ENCODE measurements at regions not wholly inside any gene's neighbourhood (a gene's known extent, or its start where the extent isn't known, plus 50 kb on each side); places are given as distances from the start of the nearest gene placed in this dataset.
"Not testable (repeated sequence)": the region's sequence is repeated elsewhere in the genome, so short reads cannot be mapped to it uniquely, and the experiment has no call there.

DNA sequence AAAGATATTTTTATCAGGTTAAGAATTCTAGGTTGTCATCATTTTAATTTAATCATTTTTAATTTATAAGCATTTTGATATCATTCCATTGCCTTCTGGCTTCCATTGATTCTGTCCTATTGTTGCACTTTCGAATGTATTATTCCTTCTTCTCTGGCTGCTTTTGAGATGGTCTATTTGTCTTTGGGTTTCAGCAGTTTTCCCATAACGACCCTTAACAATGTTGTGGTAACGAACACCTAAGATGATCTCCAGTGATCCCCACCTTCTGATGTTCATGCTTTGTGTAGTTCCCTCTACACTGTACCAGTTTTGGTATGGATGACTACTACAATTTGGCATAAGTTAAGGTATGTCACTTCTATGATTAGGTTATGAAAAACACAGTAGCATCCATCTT, 59.9 kb downstream of the MINAR1 start:
- H3K9me3 Mint-ChIP-seq = peaks cover 8% of the 10 kb centered on the region
- peaks cover 32% of the 10 kb centered on the region for H3K27me3 Mint-ChIP-seq
- H3K27ac Mint-ChIP-seq = no peak overlapping the region
- no peaks in the 10 kb centered on the region for H3K4me1 Mint-ChIP-seq
- no peak for DNase-seq
- H3K4me3 Mint-ChIP-seq = no peak overlapping the region
- no peaks in the 10 kb centered on the region for H3K36me3 Mint-ChIP-seq

- H3K27me3 Mint-ChIP-seq = peaks cover 34% of the 10 kb centered on the region
- H3K4me3 Mint-ChIP-seq = no peak overlapping the region
- H3K9me3 Mint-ChIP-seq = peaks cover 8% of the 10 kb centered on the region
- no peak for DNase-seq
- no peaks in the 10 kb centered on the region for H3K4me1 Mint-ChIP-seq
- H3K36me3 Mint-ChIP-seq = no peaks in the 10 kb centered on the region
- no peak overlapping the region for H3K27ac Mint-ChIP-seq
Measured at GRCh38 chr15:79494384-79494909, 62.3 kb downstream of the MINAR1 start.

DNA sequence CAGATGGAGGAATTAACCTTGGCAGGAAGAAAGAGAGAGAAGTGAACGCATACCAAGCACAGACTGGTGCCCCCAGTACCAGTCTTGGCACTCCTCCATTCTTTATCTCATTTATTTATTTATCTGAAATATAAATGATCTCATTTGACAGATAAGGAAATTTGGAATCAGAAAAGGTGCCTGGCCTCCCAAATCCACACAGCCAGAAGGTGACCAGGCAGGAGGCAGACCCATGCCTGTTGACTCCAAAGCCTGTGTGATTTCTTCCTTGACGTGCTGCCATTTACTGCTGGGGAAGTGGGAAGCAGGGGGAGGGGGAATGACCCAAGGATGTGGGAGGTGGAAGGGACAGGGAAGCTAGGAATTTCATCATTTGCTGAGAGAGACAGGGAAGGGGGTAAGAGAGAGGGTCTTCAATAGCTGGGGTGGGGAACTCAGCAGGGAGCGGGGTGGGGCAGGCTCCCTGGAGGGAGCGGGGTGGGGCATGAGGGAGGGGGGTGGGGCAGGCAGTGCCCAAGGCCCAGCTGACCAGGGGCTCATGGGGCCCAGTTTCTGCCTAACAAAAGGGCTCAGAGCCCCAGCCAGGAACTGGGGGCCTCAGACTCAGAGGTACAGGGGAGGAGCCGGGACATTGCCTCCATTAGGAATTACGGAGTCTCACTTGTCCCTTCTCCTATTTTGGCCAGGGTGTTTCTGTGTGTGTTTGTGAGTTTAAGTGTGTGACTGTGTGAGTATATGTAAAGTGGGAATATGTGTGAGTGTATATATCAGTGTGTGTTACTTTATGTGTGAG, 63.0 kb downstream of the MINAR1 start:
- H3K9me3 Mint-ChIP-seq = peaks cover 8% of the 10 kb centered on the region
- no peak overlapping the region for H3K4me3 Mint-ChIP-seq
- no peak overlapping the region for H3K27ac Mint-ChIP-seq
- H3K36me3 Mint-ChIP-seq = no peaks in the 10 kb centered on the region
- no peaks in the 10 kb centered on the region for H3K4me1 Mint-ChIP-seq
- peaks cover 34% of the 10 kb centered on the region for H3K27me3 Mint-ChIP-seq
- DNase-seq = no peak

DNA sequence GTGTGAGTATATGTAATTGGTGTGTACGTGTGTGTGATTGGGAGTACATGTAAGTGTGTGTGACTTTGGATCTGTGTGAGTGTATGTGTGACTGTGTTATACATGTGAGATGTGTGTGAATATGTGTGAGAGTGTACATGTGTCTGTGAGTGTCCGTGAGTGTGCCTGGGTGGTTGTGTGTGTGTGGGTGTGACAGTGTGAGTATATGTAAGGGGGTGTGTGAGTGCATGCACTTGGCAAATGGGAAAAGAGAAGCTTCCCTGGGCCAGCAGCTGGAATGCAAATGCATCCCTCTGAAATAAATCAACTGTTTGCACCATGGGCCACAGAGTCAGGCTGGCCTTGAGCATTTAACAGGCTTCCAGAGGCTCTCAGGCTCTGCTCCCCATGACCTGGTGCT, 63.6 kb downstream of the MINAR1 start:
- no peak for DNase-seq
- Mint-ChIP-seq H3K27me3 (peaks cover 34% of the 10 kb centered on the region), H3K27ac (no peak overlapping the region), H3K36me3 (no peaks in the 10 kb centered on the region), H3K4me1 (no peaks in the 10 kb centered on the region), H3K9me3 (peaks cover 5% of the 10 kb centered on the region), H3K4me3 (no peak overlapping the region)

- H3K4me3 Mint-ChIP-seq = no peak overlapping the region
- H3K27me3 Mint-ChIP-seq = peaks cover 31% of the 10 kb centered on the region
Measured at GRCh38 chr15:79496838-79497237, 64.7 kb downstream of the MINAR1 start.

GRCh38 chr15:79501086-79501485, 69.0 kb downstream of the MINAR1 start:
- Mint-ChIP-seq H3K36me3 (no peaks in the 10 kb centered on the region), H3K4me3 (no peak overlapping the region), H3K27ac (no peak overlapping the region), H3K9me3 (no peaks in the 10 kb centered on the region), H3K27me3 (peaks cover 5% of the 10 kb centered on the region), H3K4me1 (no peaks in the 10 kb centered on the region)
- DNase-seq = no peak

More at GRCh38 chr15:79496838-79497237, 64.7 kb downstream of the MINAR1 start:
- Mint-ChIP-seq H3K9me3 (peaks cover 4% of the 10 kb centered on the region), H3K36me3 (no peaks in the 10 kb centered on the region), H3K4me1 (no peaks in the 10 kb centered on the region), H3K27ac (no peak overlapping the region)
- no peak for DNase-seq

- no peak for DNase-seq
- Mint-ChIP-seq H3K27ac (no peak overlapping the region), H3K9me3 (no peaks in the 10 kb centered on the region), H3K36me3 (no peaks in the 10 kb centered on the region), H3K4me1 (no peaks in the 10 kb centered on the region), H3K27me3 (no peaks in the 10 kb centered on the region), H3K4me3 (no peak overlapping the region)
Measured at GRCh38 chr15:79505956-79506355, 73.8 kb downstream of the MINAR1 start.

DNA sequence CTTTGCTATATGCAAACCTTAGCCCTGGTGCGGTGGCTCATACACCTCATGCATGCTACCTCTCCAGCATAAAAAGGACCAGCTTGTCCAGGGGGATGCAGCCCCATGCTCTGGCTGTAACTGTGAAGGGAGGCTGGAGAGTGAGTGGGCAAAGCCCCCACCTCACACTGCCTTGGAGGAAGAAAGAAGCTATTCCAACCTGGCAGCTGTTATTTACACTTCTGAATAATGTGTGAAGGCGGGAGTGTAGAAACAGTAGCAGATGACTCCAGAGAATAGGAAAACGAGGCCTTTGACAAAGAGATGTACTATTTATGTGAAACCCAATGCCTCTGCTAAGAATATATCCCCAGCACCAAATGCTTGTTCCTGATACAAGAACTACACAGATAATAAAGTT, 80.7 kb downstream of the MINAR1 start:
- not testable (repeated sequence) for H3K36me3 Mint-ChIP-seq, H3K27me3 Mint-ChIP-seq, H3K4me1 Mint-ChIP-seq, H3K9me3 Mint-ChIP-seq, DNase-seq, H3K27ac Mint-ChIP-seq, H3K4me3 Mint-ChIP-seq

- no peak for DNase-seq
- Mint-ChIP-seq H3K4me1 (no peaks in the 10 kb centered on the region), H3K4me3 (no peak overlapping the region), H3K9me3 (no peaks in the 10 kb centered on the region), H3K36me3 (no peaks in the 10 kb centered on the region), H3K27me3 (peaks cover 6% of the 10 kb centered on the region), H3K27ac (no peak overlapping the region)
Measured at GRCh38 chr15:79513417-79513816, 81.3 kb downstream of the MINAR1 start.

- H3K27me3 Mint-ChIP-seq = peaks cover 6% of the 10 kb centered on the region
- no peaks in the 10 kb centered on the region for H3K9me3 Mint-ChIP-seq
- no peaks in the 10 kb centered on the region for H3K4me1 Mint-ChIP-seq
- no peak overlapping the region for H3K4me3 Mint-ChIP-seq
- no peak overlapping the region for H3K27ac Mint-ChIP-seq
- DNase-seq = no peak
- H3K36me3 Mint-ChIP-seq = no peaks in the 10 kb centered on the region
Measured at GRCh38 chr15:79513940-79514339, 81.8 kb downstream of the MINAR1 start.

DNA sequence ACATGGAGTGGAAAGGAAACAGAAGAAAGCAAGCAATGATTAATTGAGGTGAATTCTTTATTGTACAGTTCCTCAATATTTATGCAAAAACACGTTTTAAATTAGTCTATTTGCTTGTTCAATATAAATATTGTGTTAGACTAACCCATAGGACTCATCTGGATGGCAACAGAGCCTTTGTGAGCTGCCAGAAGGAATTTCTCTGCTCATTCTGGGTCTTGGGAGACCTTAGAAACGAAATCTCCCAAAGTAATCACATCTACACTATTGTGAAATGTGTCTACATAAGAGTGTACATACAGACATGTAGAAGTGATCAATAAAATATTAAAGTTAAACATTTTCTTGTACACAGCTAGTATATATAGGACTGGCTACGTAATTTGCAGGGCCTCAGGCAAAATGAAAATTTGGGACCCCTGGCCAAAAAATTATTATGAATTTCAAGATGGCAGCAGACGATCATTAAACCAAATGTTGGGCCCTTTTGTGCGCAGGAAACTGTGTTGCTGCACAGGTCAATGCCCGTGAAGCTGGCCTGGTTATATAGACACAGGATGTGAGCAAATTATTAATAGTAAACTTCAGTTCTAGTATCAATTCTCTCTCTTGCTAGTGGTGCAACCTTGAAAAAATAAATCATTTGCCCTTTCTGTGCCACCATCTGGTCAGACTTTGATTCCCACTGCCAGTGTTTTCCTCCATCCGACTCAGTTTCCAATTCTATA, 83.3 kb downstream of the MINAR1 start:
- H3K36me3 Mint-ChIP-seq = no peaks in the 10 kb centered on the region
- no peaks in the 10 kb centered on the region for H3K9me3 Mint-ChIP-seq
- H3K4me3 Mint-ChIP-seq = no peak overlapping the region
- no peaks in the 10 kb centered on the region for H3K4me1 Mint-ChIP-seq
- peaks cover 6% of the 10 kb centered on the region for H3K27me3 Mint-ChIP-seq
- no peak overlapping the region for H3K27ac Mint-ChIP-seq
- no peak for DNase-seq

- no peak overlapping the region for H3K4me3 Mint-ChIP-seq
- no peak for DNase-seq
- no peaks in the 10 kb centered on the region for H3K4me1 Mint-ChIP-seq
- no peaks in the 10 kb centered on the region for H3K36me3 Mint-ChIP-seq
- H3K9me3 Mint-ChIP-seq = no peaks in the 10 kb centered on the region
- peaks cover 6% of the 10 kb centered on the region for H3K27me3 Mint-ChIP-seq
- H3K27ac Mint-ChIP-seq = no peak overlapping the region
Measured at GRCh38 chr15:79516155-79516554, 84.0 kb downstream of the MINAR1 start.

- H3K4me1 Mint-ChIP-seq = no peaks in the 10 kb centered on the region
- no peak for DNase-seq
- H3K4me3 Mint-ChIP-seq = no peak overlapping the region
- H3K36me3 Mint-ChIP-seq = no peaks in the 10 kb centered on the region
- H3K9me3 Mint-ChIP-seq = no peaks in the 10 kb centered on the region
- H3K27ac Mint-ChIP-seq = no peak overlapping the region
- H3K27me3 Mint-ChIP-seq = peaks cover 6% of the 10 kb centered on the region
Measured at GRCh38 chr15:79516646-79517045, 84.5 kb downstream of the MINAR1 start.

GRCh38 chr15:79519628-79520027, 87.5 kb downstream of the MINAR1 start:
- no peak for DNase-seq
- Mint-ChIP-seq H3K27ac (no peak overlapping the region), H3K27me3 (peaks cover 6% of the 10 kb centered on the region), H3K4me3 (no peak overlapping the region), H3K4me1 (no peaks in the 10 kb centered on the region), H3K9me3 (no peaks in the 10 kb centered on the region), H3K36me3 (no peaks in the 10 kb centered on the region)

DNA sequence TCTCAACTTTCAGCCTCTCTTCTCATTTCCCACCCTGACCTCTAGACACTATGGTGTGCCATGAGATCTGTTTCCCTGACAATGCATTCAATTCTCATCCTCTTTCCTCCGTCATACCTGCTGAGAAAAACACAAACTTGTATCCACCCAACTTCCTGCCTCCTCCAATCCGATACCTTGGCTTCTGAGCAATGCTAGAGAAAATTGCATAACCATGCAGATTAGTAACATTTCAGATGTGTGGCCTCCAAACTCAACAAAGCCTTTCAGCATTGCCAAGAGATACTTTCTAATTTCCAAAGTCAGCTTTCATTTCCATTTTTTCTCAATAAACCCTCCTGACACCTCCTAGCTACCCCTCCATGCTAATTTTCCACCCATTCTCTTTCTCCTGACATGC, 88.5 kb downstream of the MINAR1 start:
- Mint-ChIP-seq H3K36me3 (no peaks in the 10 kb centered on the region), H3K27me3 (peaks cover 6% of the 10 kb centered on the region), H3K9me3 (no peaks in the 10 kb centered on the region), H3K4me1 (no peaks in the 10 kb centered on the region), H3K4me3 (no peak overlapping the region), H3K27ac (no peak overlapping the region)
- no peak for DNase-seq

- Mint-ChIP-seq H3K27me3 (no peaks in the 10 kb centered on the region), H3K27ac (no peak overlapping the region), H3K4me1 (no peaks in the 10 kb centered on the region), H3K9me3 (no peaks in the 10 kb centered on the region), H3K36me3 (no peaks in the 10 kb centered on the region), H3K4me3 (no peak overlapping the region)
- DNase-seq = no peak
Measured at GRCh38 chr15:79522656-79523055, 90.5 kb downstream of the MINAR1 start.
